Activated CD4-positive, alpha-beta T cell treated with anti-CD3 and anti-CD28 coated beads, Interleukin-2, amount 50 U/mL, for 4 hours (primary cell): ENCODE measurements at regions not wholly inside any gene's neighbourhood (a gene's known extent, or its start where the extent isn't known, plus 50 kb on each side); places are given as distances from the start of the nearest gene placed in this dataset.

ENCODE experiments used
- DNase-seq, 2 experiments: peaks; one replicate each; pipeline ENCODE4 v3.0.0-alpha.2; 2020

DNA sequence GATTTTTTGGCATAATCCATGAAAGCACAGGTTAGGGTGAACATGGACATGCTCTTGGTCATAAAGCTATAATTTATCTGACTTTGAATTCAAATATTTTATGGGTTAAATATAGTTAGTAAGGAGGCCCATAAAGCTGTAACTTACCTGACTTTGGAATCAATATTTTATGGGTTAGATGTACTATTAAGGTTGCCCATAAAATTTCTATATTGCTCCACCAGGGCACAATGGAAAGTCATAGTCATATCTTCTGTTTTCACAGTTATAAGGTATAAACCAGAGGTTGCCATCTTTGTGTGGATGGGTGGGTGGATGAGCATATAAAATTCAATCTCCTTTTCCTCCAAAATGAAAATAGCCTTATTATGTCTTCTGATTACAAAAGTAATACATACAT is 120.5 kb upstream of the ADAMTSL1 start:
- no peak for DNase-seq

DNA sequence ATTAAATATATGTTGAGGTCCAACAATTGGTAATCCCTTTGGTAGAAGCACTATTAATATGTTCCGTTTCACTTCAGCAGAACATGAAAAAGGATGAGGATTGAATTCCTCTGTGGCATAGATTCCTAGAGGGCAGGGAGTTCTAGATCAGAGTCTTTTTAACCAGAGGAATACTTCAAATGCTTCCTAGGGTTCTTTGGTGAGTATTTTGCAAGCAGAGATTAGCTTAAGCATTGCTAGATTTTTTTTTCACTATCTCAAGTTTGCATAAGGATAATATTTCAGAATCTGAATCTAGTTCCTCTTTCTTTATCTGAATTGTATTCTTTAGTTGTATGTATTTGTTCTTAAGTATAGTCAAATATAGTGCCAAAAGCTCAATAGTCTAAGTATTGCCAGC is 116.6 kb upstream of the ADAMTSL1 start:
- no peak for DNase-seq

DNA sequence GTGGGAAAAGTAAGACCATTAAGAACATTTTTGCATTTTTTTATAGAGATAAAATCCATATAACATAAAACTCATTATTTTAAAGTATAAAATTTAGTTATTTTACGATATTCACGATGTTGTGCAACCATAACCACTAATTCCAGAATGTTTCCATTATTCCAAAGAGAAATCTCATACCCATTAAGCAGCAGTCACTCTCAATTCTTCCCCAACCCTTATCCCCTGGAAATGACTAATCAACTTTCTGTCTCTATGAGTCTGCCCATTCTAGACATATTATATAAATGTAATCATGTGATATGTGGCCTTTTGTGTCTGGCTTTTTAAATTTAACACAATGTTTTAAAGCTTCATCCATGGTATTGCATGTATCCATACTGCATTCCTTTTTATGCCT is 115.6 kb upstream of the ADAMTSL1 start:
- no peak for DNase-seq

DNA sequence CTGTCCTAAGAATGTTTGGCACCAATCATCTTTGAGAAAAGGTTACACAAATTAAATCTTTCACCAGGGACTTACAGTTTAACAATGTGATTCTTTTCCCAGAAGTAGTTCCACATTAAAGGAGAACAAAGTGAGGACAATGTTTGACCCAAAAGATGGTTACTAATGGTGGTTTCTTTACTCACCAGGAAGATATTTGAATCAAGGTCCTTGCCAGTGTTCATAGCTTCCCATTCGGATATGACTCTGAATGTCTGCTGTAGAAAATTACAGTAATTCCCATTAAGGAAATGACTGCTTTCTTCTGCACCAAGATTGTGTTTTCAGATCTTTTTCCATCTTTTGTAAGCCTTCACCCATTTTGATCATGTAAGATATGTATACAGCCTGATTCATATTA is 114.6 kb upstream of the ADAMTSL1 start:
- no peak for DNase-seq

DNA sequence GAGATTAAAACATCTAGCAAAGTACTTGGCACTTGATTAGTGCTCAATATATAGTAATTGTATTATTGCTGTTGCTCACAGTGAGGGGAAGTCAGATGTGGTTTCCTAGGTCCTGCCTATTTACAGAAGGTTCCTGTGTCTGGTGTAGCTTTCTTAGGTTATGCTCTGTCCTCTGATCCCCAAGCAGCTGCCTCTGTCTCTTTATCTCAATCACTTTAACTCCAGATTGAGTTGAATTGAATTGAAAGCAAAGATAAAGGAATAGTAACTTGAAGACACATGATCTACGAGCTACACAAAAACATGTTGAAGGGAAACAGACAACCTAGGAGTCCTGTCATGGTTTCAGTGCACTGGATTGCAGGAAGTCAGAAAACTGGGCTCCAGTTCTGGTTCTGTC is 113.9 kb upstream of the ADAMTSL1 start:
- no peak for DNase-seq

DNA sequence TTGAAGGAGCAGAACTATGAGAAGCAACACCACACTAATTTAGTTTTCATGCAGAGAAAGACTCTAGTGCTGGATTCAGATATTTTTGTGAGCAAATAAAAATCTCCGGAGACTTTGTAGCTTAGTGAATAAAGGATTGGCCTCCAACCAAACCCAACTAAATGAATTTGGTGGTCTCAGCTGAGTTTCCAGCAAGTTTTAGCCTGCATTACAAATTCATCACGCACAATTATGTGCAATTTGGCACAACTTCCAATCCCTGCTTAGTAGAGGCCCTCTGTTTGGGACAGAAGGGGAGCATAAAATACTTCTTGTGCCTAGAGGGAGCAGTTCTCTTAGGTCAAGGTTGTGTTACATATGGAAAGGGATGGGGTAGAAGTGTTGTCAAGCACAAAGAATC is 112.3 kb upstream of the ADAMTSL1 start:
- no peak for DNase-seq

DNA sequence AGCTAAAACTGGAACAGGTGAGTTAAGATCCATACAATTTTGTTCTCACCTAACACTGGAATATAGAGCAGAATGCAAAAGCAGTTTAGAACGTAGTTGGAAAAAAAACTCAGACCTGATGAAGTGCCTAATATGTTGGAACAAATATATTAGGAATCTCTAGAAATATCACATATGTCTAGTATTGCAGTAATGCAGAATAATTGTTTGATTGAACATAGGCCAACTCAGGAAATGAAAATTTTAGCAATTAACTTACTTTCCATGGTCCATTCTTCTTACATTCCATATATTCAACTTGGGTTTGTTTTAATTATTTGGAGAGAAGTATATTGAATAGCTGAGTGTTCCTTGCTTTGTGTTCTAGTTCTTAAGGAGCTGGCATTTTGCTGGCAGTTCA is 111.8 kb upstream of the ADAMTSL1 start:
- no peak for DNase-seq

DNA sequence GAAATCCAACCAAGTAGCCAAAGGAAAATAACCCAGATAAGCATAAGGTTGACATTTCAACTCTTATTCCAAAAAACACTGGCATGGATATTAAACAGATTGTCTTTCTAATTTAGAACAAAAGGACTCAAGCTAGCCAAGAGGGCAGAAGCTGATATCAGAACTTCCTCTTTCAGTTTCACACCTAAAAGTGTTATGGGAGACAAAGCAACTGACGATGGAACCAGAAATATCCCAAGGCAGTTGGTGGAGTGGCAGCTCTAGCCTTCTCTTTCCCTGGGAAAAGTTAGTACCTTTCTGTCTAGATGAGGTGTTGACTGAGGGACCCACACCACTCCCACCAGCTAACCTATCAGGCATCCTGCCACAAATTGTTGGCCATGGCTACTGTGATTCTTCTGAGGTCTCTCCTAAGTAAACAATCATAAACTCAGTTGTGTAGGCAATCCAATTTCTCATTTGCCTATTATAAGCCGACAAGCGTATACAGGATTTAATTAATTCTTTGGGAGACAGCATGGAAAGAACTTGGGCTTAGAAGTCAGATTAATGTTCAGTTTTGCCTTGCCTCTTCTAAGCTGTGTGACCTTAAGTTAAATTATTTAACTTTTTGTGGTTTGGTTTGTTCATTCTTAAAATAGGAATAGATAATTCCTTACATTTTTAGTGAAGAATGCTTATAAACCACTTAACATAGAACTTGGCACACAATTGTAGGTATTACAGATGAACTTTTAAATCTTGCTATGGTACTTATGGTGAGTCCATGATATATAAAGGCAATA is 110.9 kb upstream of the ADAMTSL1 start:
- no peak for DNase-seq

DNA sequence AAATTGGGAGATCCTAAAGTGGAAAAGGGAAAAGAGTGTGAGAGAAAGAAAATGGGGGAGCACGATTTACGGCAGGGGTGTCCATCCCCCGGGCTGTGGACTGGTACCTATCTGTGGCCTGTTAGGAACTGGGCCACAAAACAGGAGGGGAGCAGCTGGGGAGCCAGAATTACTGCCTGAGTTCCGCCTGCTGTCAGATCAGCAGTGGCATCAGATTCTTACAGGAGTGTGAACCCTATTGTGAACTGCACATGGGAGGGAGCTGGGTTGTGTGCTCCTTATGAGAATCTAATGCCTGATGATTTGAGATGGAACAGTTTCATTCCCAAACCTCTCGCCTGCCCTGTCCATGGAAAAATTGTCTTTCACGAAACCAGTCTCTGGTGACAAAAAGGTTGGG is 108.3 kb upstream of the ADAMTSL1 start:
- no peak for DNase-seq

DNA sequence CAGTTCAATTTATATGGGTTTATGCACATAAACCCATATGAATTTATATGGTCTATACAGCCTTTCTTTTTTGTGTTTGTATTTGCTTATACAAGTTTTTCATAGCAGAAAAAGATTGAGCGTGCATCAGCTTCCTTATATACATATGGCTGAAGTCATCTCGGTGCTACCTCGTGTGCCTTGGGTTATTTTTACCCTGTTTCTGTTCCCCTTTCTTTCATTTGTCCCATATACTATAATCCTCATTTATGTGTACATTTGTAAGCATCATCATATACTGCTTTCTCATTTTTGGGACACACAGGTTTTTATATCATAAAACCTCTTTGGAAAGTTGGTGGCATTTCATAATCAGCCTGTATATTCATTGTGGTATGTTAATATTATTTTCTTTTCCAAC is 107.8 kb upstream of the ADAMTSL1 start:
- DNase-seq: no peak

DNA sequence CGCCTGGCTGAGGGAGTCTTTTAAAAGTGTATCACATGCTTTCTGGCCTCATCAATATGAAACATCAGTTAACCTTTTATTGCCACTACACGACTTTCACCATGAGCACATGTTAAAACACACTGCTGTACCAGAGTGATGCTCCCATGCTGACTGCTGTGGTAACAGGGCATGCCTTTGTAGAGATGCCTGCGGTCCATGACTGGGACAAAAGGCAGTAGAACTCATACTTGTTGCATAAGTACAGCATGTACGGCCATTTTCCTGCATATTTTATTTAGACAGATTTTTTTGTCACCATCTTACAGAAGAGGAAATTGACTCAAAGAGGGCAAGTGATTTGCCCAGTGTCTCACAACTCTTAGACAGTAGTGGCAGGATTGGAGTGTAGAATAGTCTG is 105.7 kb upstream of the ADAMTSL1 start:
- DNase-seq: no peak

DNA sequence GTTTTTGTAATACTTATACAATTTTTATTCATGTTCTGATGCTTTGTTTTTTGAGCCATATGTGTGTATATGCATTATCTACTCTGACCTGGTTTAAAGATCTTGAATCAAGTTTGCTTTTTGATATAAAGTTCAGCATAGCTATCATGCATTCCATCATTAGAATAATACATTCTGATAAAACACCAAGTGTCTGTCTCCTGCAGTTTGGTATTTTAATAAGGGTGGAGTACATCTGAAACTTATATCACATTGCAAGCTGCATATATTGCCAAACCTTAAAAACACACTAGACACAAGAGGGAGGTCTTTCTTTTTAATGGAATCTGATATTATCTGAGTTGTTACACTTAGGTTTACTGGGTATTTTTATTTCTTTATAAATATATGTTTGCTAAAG is 102.8 kb upstream of the ADAMTSL1 start:
- DNase-seq: no peak

DNA sequence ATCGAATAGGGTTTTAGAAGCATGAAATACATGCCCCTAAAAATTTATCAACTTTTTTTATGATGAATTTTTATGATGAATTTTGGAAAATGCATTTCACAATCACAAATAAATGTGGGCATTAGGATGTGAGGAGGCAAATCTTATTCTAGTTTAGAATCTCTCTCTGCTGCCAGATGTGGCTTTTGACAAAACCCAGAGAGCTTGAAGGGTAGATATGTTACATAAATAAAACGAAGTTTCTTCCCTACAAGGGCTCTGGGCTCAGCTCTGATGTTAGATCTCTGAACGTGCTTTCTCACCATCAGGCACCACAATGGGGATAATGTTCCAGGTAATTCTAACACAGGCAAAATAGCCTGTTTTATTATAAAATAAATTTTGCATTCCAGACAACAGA is 102.3 kb upstream of the ADAMTSL1 start:
- DNase-seq: no peak

DNA sequence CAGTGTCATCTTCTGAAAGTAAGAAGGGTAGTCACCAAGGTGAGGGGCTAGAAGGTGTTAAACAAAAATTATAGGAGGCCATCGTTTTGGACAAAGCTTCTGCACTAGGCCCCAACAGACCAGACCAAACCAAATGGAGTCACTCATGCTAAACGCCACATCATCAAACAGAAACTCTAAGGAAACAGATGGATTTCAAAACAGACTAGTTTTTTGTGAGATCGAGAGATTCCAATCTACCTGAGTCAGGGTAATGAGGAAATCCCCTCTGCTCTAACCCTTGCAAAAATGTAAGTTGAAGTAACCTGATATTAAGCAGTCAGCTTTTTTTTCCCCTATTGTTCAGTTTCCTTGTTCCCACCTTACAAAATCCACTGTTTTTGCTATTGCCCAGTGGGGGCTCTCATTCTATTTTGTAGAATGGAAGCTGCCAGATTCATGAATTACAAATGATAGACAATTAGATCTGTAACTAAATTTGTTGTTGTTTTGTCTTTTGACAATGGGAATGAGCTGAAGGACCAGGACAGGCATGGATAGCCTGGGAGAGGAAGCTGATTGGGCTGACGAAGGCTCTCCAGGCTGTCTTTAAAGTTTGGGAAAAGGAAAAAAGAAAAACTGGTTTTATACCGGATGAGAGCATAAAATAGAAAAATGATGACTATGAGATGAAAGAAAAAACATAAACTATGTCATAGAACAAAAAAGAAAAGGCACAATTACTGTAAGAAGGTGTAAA is 94.7 kb upstream of the ADAMTSL1 start:
- no peak for DNase-seq

DNA sequence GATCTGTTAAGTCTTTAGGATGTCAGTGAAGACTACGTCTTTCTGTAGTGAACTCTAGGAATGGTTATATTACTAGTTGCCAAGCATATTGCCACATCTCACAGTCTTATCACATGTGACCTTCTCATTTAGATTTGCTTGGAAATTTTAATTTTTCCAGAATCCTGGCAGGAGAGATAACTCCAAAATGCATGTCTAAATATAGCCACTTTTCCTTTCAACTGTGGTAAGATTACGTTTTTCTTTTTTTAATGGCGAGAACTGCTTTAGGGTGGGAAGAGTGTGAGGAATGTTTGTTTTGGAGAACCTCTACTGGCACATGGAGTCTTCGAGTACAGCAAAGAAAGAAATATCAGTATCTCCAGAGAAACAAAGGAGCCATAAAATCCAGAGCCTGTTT is 91.7 kb upstream of the ADAMTSL1 start:
- no peak for DNase-seq

DNA sequence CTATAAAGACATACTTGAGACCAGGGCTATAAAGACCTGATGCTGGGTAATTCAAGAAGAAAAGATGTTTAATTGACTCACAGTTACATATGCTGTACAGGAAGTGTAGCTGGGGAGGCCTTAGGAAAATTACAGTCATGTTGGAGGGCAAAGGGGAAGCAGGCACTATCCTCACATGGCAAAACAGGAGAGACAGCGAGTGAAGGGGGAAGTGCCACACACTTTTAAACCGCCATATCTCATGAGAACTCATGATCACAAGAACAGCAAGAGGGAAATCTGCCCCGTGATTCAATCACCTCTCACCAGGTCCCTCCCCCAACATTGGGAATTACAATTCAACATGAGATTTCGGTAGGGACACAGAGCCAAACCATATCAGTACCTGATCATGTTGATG is 89.9 kb upstream of the ADAMTSL1 start:
- DNase-seq: no peak

DNA sequence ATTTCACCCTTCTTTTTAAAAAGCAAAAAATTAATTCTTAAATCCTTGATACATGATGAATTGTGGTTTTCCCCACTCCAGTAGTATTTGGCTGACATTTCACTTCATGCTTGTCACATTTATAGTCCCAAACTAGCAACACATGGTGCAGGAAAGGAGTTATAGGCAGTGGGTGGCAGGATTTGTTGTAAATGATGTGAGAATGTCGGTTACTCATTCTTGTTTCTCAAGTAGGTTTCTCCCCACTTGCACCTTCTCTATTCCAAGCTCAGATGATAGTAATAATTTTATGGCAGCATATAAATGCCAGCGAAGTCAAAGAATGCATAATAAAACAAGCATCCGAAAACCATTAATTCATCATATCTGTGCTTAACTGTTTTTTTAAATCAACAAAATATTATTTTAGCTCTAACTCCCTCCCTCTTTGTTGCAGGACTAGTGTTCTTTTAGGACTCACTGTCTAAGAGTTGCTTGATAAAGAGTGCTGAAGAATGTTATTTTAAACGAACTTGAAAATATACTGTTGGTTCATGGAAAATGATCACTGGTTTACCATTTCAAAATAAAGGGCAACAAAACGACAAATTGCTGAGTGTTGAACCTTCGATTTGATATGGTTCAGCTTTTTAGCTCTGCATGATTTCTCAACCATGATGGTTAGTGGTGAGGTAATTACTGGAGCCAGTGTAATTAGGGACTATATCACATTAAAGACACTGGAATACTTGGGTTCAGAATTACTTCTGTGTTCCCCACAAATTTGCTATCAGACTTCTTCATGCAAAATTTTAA is 88.1 kb upstream of the ADAMTSL1 start:
- DNase-seq: no peak

DNA sequence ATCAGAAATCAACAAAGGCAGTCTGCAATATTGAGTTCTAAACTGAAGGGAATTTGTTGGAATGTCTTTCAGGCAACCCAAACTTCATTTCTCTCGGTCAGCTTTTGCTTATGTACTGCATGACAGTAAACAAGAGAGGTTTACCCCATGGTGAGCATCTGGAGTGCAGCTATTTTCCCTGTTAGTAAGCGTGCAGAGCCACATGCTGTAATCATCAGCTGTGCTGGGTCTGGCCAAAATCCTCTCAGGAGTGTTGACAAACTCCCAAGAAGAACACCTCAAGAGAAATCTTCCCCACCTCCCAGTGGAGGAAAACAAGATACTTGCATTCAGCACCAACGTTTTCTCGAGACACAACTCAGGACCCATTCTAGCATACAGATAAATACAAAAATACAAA is 83.6 kb upstream of the ADAMTSL1 start:
- DNase-seq: no peak

DNA sequence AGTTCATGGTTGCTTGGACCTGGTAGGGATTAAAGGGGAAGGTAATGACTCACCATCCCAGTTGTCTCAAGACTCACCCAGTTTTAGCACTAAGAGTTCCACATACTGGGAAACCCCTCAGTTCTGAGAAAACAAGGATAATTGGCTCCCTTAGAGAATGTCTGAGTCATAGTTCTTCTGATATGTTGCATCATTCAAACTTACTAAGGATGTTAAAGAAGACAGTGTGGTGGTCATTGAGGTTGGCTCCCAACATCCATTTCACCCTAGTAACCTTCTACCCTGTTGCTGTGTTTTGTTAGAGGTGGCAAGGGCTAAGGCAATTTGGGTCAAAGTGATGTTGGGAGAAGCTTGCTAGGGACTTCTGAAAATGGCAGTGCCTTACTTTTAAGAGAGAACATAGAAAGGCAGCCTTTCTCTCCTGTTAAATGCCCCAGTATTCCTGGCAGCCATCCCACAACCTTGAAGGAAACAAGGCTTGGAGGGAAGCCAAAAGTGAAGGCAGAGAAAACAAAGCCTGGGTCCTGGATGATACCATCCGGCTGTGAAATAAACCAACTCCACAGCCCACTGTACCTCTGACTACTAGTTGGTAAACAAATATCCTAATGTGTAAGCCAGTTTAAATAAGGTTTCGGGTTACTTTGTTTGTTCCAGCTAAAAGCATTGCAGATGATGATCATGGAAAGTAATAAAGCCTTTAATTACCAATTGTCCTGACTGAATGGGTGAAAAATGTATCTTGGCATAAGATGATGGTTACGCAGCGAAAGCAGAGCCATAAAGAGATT is 80.4 kb upstream of the ADAMTSL1 start:
- no peak for DNase-seq

DNA sequence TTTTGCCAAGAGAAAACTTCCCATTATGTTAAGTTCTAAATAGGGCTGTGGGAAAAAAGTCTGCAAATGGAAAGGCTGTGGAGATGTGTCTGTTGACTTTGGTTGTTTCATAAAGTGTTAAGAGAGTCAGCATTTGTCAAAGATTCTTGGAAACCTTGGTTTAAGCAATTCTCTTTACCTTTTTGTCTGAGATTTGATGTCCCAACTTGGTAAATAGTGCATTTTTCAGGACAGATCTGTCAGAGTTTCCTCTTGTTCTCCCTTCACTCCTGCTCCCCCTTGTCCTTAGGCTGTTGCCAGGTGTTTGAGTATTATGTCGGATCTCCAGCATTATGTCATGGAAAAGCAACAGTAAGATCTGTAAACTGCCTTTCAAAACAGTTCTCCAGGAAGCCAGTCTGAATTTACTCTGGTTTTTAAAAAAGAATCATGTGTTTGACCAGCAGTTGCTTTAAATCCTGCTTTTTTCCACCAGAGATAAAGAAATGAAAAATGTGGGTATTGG is 79.1 kb upstream of the ADAMTSL1 start:
- no peak for DNase-seq

DNA sequence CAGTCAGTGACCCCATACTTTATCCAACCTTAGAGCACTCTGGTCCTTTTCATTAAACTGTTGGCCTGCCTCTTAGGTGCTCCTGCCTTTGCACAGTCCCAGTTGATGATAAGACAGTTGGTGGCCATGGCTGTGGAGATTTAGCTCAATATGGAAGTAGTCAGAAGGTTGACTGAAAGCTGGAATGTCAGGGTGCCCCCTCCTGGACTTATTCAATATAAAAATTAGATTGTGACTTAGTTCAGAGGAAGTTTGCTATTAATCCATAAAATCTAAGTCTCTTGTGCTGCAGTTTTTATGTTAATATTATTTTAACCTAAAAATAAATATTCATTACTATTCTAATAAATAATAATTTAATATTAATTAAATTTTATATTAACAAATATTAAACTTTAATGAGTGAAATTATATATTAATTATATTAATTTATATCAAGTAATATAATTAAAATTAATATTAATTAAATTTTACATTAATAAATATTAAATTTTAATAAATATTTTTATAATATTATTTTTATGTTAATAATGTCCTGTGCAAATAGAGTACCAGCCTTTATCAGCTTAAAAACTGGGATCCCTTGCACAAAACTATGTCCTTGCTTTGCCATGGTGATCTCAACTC is 77.7 kb upstream of the ADAMTSL1 start:
- no peak for DNase-seq

DNA sequence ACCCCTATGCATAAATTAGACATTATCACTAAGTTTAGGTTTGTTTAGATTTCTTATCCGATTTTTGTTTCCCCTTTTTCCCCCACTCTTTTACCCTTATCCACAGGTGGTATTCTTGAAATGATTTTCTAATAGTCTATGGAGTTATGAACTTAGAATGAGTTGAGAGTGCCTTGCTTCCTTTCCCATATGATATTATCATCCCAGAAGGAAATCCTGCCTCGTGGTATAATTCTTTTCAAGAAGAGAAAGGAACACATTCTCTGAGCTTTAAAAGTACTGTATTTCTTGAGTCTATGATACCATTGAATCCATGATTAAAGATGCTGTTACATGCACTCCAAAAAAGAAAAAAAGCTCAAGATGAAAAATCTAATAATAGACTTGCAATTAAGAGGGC is 76.9 kb upstream of the ADAMTSL1 start:
- DNase-seq: no peak
